ENCODE measurements at regions not wholly inside any gene's neighbourhood (a gene's known extent, or its start where the extent isn't known, plus 50 kb on each side); places are given as distances from the start of the nearest gene placed in this dataset.

GRCh38 chr2:212922701-212923100, 228.7 kb downstream of the IKZF2 start:
- BruUV-seq (replicated peaks) = no TSS peak
- DNase-seq (ENCODE audit: low spot score) = no peak

GRCh38 chr2:212921711-212922110, 229.7 kb downstream of the IKZF2 start:
- no TSS peak for BruUV-seq (replicated peaks)
- no peak for DNase-seq (ENCODE audit: low spot score)
- Histone ChIP-seq H3K9me3 (ENCODE audit: low read depth, low read length, poor library complexity, severe bottlenecking) (no peaks in the 10 kb centered on the region), H3K27ac (ENCODE audit: low read depth, low read length, poor library complexity, severe bottlenecking) (no peak overlapping the region), H3K36me3 (ENCODE audit: insufficient read depth, low read length, poor library complexity, severe bottlenecking) (no peaks in the 10 kb centered on the region), H3K27me3 (replicated peaks; ENCODE audit: insufficient read depth, low read depth, low read length, poor library complexity) (no peaks in the 10 kb centered on the region), H3K4me3 (ENCODE audit: low read depth, low read length, poor library complexity, severe bottlenecking) (no peak overlapping the region), H3K4me1 (ENCODE audit: insufficient read depth, low read length, poor library complexity, severe bottlenecking) (no peaks in the 10 kb centered on the region)
- no peak for TF ChIP-seq EZH2 (IDR thresholded peaks at IDR 0.05; ENCODE audit: borderline replicate concordance, low read depth, low read length, poor library complexity, severe bottlenecking)
- TF ChIP-seq, protein P1, sequence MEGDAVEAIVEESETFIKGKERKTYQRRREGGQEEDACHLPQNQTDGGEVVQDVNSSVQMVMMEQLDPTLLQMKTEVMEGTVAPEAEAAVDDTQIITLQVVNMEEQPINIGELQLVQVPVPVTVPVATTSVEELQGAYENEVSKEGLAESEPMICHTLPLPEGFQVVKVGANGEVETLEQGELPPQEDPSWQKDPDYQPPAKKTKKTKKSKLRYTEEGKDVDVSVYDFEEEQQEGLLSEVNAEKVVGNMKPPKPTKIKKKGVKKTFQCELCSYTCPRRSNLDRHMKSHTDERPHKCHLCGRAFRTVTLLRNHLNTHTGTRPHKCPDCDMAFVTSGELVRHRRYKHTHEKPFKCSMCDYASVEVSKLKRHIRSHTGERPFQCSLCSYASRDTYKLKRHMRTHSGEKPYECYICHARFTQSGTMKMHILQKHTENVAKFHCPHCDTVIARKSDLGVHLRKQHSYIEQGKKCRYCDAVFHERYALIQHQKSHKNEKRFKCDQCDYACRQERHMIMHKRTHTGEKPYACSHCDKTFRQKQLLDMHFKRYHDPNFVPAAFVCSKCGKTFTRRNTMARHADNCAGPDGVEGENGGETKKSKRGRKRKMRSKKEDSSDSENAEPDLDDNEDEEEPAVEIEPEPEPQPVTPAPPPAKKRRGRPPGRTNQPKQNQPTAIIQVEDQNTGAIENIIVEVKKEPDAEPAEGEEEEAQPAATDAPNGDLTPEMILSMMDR (conservative IDR thresholded peaks at IDR 0.05; ENCODE audit: low read depth, low read length) = no peak
- intact Hi-C loops (cut with micrococcal nuclease; ENCODE audit: unreplicated experiment) = no loop called here
- POLR2A ChIA-PET (ENCODE audit: low non-redundant PET) = no interaction called here
- CTCF ChIA-PET = no interaction called here

More at GRCh38 chr2:212922701-212923100, 228.7 kb downstream of the IKZF2 start:
- TF ChIP-seq, protein P1 (conservative IDR thresholded peaks at IDR 0.05; ENCODE audit: low read depth, low read length) = no peak
- no peak for TF ChIP-seq EZH2 (IDR thresholded peaks at IDR 0.05; ENCODE audit: borderline replicate concordance, low read depth, low read length, poor library complexity, severe bottlenecking)
- ChIA-PET CTCF (no interaction called here), POLR2A (ENCODE audit: low non-redundant PET) (no interaction called here)
- no peaks in the 10 kb centered on the region for H3K9me3 ChIP-seq (ENCODE audit: low read depth, low read length, poor library complexity, severe bottlenecking)
- H3K27me3 ChIP-seq (replicated peaks; ENCODE audit: insufficient read depth, low read depth, low read length, poor library complexity) = no peaks in the 10 kb centered on the region
- H3K36me3 ChIP-seq (ENCODE audit: insufficient read depth, low read length, poor library complexity, severe bottlenecking) = no peaks in the 10 kb centered on the region
- no peak overlapping the region for H3K27ac ChIP-seq (ENCODE audit: low read depth, low read length, poor library complexity, severe bottlenecking)
- H3K4me1 ChIP-seq (ENCODE audit: insufficient read depth, low read length, poor library complexity, severe bottlenecking) = no peaks in the 10 kb centered on the region
- intact Hi-C loops (cut with micrococcal nuclease; ENCODE audit: unreplicated experiment) = no loop called here
- H3K4me3 ChIP-seq (ENCODE audit: low read depth, low read length, poor library complexity, severe bottlenecking) = no peak overlapping the region

- DNase-seq (ENCODE audit: low spot score) = no peak
- BruUV-seq (replicated peaks) = no TSS peak
Measured at GRCh38 chr2:212921061-212921460, 230.4 kb downstream of the IKZF2 start.

More at GRCh38 chr2:212921061-212921460, 230.4 kb downstream of the IKZF2 start:
- CTCF ChIA-PET = no interaction called here
- Histone ChIP-seq H3K4me1 (ENCODE audit: insufficient read depth, low read length, poor library complexity, severe bottlenecking) (no peaks in the 10 kb centered on the region), H3K4me3 (ENCODE audit: low read depth, low read length, poor library complexity, severe bottlenecking) (no peak overlapping the region), H3K27me3 (replicated peaks; ENCODE audit: insufficient read depth, low read depth, low read length, poor library complexity) (no peaks in the 10 kb centered on the region), H3K9me3 (ENCODE audit: low read depth, low read length, poor library complexity, severe bottlenecking) (no peaks in the 10 kb centered on the region), H3K36me3 (ENCODE audit: insufficient read depth, low read length, poor library complexity, severe bottlenecking) (no peaks in the 10 kb centered on the region), H3K27ac (ENCODE audit: low read depth, low read length, poor library complexity, severe bottlenecking) (no peak overlapping the region)
- intact Hi-C loops (cut with micrococcal nuclease; ENCODE audit: unreplicated experiment) = no loop called here
- TF ChIP-seq, protein P1 (conservative IDR thresholded peaks at IDR 0.05; ENCODE audit: low read depth, low read length) = no peak
- no peak for TF ChIP-seq EZH2 (IDR thresholded peaks at IDR 0.05; ENCODE audit: borderline replicate concordance, low read depth, low read length, poor library complexity, severe bottlenecking)
- POLR2A ChIA-PET (ENCODE audit: low non-redundant PET) = no interaction called here

All from A673 (cell line).